Vagina (tissue), 2 donors: ENCODE measurements at regions not wholly inside any gene's neighbourhood (a gene's known extent, or its start where the extent isn't known, plus 50 kb on each side); places are given as distances from the start of the nearest gene placed in this dataset.

Experiments
- POLR2A ChIP-seq, 2 donors: fragments of 450-650 bp; IDR thresholded peaks; one replicate each; pipeline ENCODE4 v1.6.1; 2017; ENCODE audit warnings: antibody characterized with exemption in 2 of 2, mild to moderate bottlenecking in 2 of 2, moderate library complexity in 2 of 2
- POLR2AphosphoS5 ChIP-seq, 2 donors: sonication (generic); formaldehyde crosslinking; IDR thresholded peaks; one replicate each; pipeline ENCODE4 v1.9.0; 2017; ENCODE audit warnings: antibody characterized with exemption in 2 of 2, mild to moderate bottlenecking in 2 of 2, low read depth in 1 of 2; ENCODE audit not compliant: insufficient read depth in 1 of 2
- TF ChIP-seq, protein P1 (sequence below), 3 experiments: fragments of 450-650 bp in 2 of 3; fragments of 200-600 bp in 1 of 3; sonication (generic) in 1 of 3; IDR thresholded peaks; one replicate each; pipeline ENCODE4 v1.5.1; 2017 to 2019; ENCODE audit warnings: antibody characterized with exemption in 3 of 3, mild to moderate bottlenecking in 2 of 3, moderate library complexity in 2 of 3

DNA sequence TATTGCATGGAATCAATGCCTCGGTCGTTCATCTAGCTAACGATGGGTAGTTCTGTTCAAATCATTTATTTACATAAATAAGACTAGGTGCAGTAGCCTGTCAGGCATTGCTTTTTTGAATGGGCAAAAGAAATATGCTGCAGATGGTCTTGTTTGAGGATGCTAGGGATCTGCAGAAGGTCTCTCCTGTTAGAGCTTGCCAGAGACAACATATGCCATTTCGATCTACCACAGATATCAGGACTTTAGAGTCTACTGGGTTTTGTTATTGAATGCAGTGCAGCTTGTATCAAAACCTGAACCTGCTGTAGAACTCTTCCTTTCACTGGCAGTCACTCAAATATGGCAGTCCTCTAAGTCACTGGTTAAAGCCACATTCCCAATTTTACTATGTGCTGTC is 381.1 kb upstream of the CDH10 start:
- TF ChIP-seq, protein P1, sequence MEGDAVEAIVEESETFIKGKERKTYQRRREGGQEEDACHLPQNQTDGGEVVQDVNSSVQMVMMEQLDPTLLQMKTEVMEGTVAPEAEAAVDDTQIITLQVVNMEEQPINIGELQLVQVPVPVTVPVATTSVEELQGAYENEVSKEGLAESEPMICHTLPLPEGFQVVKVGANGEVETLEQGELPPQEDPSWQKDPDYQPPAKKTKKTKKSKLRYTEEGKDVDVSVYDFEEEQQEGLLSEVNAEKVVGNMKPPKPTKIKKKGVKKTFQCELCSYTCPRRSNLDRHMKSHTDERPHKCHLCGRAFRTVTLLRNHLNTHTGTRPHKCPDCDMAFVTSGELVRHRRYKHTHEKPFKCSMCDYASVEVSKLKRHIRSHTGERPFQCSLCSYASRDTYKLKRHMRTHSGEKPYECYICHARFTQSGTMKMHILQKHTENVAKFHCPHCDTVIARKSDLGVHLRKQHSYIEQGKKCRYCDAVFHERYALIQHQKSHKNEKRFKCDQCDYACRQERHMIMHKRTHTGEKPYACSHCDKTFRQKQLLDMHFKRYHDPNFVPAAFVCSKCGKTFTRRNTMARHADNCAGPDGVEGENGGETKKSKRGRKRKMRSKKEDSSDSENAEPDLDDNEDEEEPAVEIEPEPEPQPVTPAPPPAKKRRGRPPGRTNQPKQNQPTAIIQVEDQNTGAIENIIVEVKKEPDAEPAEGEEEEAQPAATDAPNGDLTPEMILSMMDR (IDR thresholded peaks at IDR 0.05) = no peak
- no peak for TF ChIP-seq POLR2A (IDR thresholded peaks at IDR 0.05)
- TF ChIP-seq POLR2AphosphoS5 (IDR thresholded peaks at IDR 0.05; ENCODE audit: insufficient read depth in 1 of 2, low read depth in 1 of 2) = no peak
